NCI-H510A treated with DMSO at 0.1 percent for 48 hours (cell line): ENCODE measurements at regions not wholly inside any gene's neighbourhood (a gene's known extent, or its start where the extent isn't known, plus 50 kb on each side); places are given as distances from the start of the nearest gene placed in this dataset.
"Not testable (repeated sequence)": the region's sequence is repeated elsewhere in the genome, so short reads cannot be mapped to it uniquely, and the experiment has no call there.

Source experiments
- DNase-seq: peaks from one replicate; lab custom pipeline; 2025; lab: John Stamatoyannopoulos, UW

GRCh38 chr9:97179616-97180015, 127.8 kb upstream of the CCDC180 start:
- no peak for DNase-seq

GRCh38 chr9:97176206-97176605, 131.3 kb upstream of the CCDC180 start:
- no peak for DNase-seq

- DNase-seq, result not testable (repeated sequence)
Measured at GRCh38 chr9:97168174-97168573, 129.2 kb upstream of the CTSV start.

GRCh38 chr9:97166496-97167138, 127.7 kb upstream of the CTSV start:
- DNase-seq, result not testable (repeated sequence)

GRCh38 chr9:97160255-97160654, 121.3 kb upstream of the CTSV start:
- DNase-seq, result no peak

GRCh38 chr9:97158722-97159121, 119.8 kb upstream of the CTSV start:
- DNase-seq, result not testable (repeated sequence)

GRCh38 chr9:97155441-97155840, 116.5 kb upstream of the CTSV start:
- not testable (repeated sequence) for DNase-seq

GRCh38 chr9:97153967-97154366, 115.0 kb upstream of the CTSV start:
- DNase-seq, result no peak

- DNase-seq, result not testable (repeated sequence)
Measured at GRCh38 chr9:97153160-97153559, 114.2 kb upstream of the CTSV start.

- DNase-seq, result not testable (repeated sequence)
Measured at GRCh38 chr9:97150471-97150870, 111.5 kb upstream of the CTSV start.

GRCh38 chr9:97148428-97148827, 109.5 kb upstream of the CTSV start:
- not testable (repeated sequence) for DNase-seq

- DNase-seq, result not testable (repeated sequence)
Measured at GRCh38 chr9:97145680-97146079, 106.7 kb upstream of the CTSV start.

- DNase-seq, result no peak
Measured at GRCh38 chr9:97140566-97140965, 101.6 kb upstream of the CTSV start.

GRCh38 chr9:97136421-97136820, 97.5 kb upstream of the CTSV start:
- DNase-seq, result no peak

GRCh38 chr9:97133966-97134365, 95.0 kb upstream of the CTSV start:
- DNase-seq, result not testable (repeated sequence)

GRCh38 chr9:97132865-97133264, 93.9 kb upstream of the CTSV start:
- DNase-seq, result no peak

GRCh38 chr9:97130864-97131263, 91.9 kb upstream of the CTSV start:
- DNase-seq, result not testable (repeated sequence)

- not testable (repeated sequence) for DNase-seq
Measured at GRCh38 chr9:97130387-97130786, 91.4 kb upstream of the CTSV start.

- DNase-seq, result no peak
Measured at GRCh38 chr9:97128919-97129318, 90.0 kb upstream of the CTSV start.

- DNase-seq, result no peak
Measured at GRCh38 chr9:97124256-97124655, 85.3 kb upstream of the CTSV start.

GRCh38 chr9:97110696-97111095, 71.8 kb upstream of the CTSV start:
- DNase-seq, result no peak

- DNase-seq, result no peak
Measured at GRCh38 chr9:97109194-97109811, 70.4 kb upstream of the CTSV start.

GRCh38 chr9:97105220-97105619, 66.3 kb upstream of the CTSV start:
- DNase-seq, result not testable (repeated sequence)
